GM21390 (cell line): ENCODE measurements at regions not wholly inside any gene's neighbourhood (a gene's known extent, or its start where the extent isn't known, plus 50 kb on each side); places are given as distances from the start of the nearest gene placed in this dataset.

ENCODE experiments used
- ATAC-seq: cut with Tn5 transposase; IDR thresholded peaks from one replicate; pipeline ENCODE4 v1.9.1; 2021; ENCODE audit not compliant: unreplicated experiment

DNA sequence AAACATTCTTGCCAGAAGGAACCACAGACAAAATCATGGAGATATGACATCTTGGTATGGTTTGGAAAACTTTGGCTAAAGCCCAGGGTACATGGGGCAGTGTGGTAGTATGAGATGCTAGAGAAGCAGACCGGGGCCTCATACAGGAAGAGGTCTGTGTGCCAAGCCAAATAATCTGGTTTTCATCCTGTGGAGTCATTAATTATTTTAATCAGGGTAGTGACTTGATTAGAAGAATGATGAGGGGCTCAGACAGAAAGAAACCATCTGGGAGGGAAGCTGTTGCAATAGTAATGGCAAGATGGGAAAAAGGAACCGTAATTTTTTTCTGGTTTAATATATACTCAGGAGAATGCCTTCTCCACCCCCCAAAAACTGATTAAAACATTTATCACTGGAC lies 318.0 kb downstream of the BRINP2 start:
- ATAC-seq = no peak

- ATAC-seq = no peak
These were observed 316.7 kb downstream of the BRINP2 start for GRCh38 chr1:177487481-177487880.

GRCh38 chr1:177480741-177481305 lies 310.1 kb downstream of the BRINP2 start:
- no peak for ATAC-seq

- ATAC-seq = no peak
These were observed 308.8 kb downstream of the BRINP2 start for GRCh38 chr1:177479600-177479999.

DNA sequence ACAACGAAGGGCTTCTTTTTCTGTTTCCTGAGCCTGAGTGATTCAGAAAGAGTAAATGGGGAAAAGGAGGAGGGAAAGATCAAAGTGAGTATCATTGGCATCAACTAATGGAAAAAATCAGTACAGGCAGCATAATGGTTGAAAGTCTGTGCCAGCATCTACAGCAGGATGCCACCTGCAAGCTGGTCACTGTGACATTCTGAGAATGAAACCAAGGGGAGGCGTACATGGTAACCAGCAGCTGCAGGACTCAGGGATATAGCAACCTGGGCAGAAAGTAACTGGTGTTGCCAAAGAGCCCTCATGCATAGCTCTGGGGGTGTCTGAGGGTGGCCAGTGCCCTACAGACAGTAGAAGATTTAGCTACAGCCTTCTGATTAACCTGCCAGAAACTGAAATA lies 305.9 kb downstream of the BRINP2 start:
- no peak for ATAC-seq

GRCh38 chr1:177472567-177472966 lies 301.8 kb downstream of the BRINP2 start:
- ATAC-seq = no peak

- ATAC-seq = no peak
These were observed 300.5 kb downstream of the BRINP2 start for GRCh38 chr1:177471244-177471643.

DNA sequence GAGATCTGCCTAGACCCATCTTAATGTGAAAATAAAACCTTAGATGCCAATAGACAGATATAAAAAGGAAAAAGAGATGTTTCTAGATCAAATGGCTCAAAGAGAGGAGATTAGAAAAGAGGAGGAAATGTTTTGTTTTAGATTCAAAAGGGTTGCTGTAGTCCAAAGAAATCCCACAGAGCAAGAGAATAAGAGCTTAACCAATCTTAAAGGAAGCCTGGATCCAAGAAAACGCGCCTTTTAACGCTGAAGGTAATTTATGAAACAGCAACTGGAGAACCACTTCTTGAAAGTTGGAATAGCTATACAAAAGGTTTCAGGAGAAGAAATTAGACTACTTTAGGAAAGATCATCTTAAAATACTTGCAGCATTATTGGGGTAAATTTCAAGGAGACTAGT lies 298.8 kb downstream of the BRINP2 start:
- ATAC-seq = no peak

GRCh38 chr1:177466286-177466685 lies 295.5 kb downstream of the BRINP2 start:
- no peak for ATAC-seq

- ATAC-seq = no peak
These were observed 293.9 kb downstream of the BRINP2 start for GRCh38 chr1:177464686-177465085.

- ATAC-seq = no peak
These were observed 280.4 kb downstream of the BRINP2 start for GRCh38 chr1:177451191-177451590.

DNA sequence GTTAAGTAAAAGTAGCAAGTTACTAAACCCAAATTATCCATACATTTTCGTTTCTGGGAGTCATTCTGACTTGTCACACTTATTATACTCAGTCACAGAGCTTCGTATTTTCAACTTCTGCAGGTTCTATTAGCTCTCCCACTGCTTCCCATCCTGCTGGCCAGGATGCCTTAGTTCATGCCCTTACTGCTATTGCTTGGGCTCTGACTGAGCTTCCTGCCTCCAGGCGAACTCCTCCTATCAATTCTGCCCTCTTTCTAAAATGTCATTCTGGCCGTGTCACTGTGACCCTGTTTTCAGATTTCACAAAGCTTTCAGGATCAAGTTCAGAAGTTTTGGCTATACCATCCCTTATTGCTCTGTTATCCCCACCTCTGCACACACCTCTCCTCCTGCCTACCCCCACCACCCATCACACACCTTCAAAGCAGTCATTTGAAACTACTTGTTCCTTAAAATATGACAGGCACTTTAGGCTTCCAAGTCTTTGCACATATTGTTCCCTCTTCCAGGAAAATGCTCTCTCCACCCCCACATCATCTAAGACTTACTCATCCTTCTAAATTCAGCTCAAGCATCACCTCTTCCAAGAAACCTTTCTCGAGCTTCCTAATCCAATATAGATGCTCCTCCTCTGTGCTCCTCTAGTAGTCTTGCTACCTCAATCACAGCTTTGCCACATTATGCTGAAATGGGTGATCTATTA lies 278.0 kb downstream of the BRINP2 start:
- no peak for ATAC-seq

- ATAC-seq = no peak
These were observed 277.4 kb downstream of the BRINP2 start for GRCh38 chr1:177448036-177448615.

GRCh38 chr1:177444997-177445746 lies 274.4 kb downstream of the BRINP2 start:
- ATAC-seq = no peak

GRCh38 chr1:177443003-177443402 lies 272.2 kb downstream of the BRINP2 start:
- ATAC-seq = no peak

- ATAC-seq = no peak
These were observed 271.8 kb downstream of the BRINP2 start for GRCh38 chr1:177442584-177442983.

- no peak for ATAC-seq
These were observed 270.5 kb downstream of the BRINP2 start for GRCh38 chr1:177441281-177441680.

- ATAC-seq = no peak
These were observed 270.1 kb downstream of the BRINP2 start for GRCh38 chr1:177440821-177441220.

DNA sequence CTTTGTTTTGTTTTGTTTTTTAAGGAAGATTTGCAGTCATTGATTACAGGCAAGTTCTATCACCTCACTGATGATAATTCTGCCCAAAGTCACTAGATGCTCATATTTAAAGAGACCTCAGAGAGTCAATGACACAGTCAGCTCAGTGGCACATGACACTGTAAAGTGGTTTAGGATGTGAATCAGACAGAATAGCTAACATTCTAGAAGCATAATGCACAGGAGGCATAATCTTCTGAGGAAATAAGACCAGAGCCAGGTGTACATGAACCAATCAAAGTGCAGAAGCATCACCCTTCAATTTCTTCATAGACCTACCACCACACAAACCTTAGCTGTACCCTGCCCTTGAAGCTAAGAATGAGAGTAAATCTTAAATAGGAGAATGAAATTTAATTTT lies 268.5 kb downstream of the BRINP2 start:
- no peak for ATAC-seq

DNA sequence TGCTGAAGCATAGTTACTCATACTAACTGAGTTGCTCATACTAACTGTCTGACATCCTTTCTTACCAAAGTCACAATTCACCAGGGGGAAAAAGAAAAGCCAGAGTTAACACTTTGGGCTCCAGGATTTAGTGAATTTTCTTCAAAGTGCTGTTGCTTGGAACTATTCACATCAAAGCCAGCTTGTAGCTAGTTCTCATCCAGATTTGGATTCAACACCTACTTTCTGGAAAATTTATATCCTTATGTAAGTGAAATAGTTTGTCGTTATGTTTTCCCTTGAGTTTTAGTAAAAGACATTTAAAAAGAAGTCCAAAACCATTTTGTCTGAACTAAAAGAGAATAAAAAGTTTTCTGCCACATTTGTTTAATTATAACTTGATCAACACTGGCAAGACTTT lies 264.6 kb downstream of the BRINP2 start:
- ATAC-seq = no peak

DNA sequence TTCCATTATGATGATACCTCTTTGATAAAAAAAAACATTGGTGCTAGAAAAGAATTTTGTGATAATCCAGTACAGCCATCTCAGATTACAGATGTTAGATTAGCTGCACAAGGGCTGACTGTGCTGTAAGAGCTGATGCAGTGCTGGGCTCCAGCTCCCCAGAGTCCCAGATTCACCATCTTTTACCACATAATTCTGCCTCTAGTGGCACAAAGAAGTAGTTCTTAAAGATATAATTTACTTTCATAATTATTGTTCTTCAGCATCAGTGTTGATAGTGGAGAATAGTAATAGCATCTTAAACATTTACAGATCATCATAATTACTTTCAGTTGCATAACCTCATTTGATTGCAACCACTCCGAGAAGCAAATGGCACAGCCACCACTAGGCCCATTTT lies 262.1 kb downstream of the BRINP2 start:
- ATAC-seq = no peak

- no peak for ATAC-seq
These were observed 260.4 kb downstream of the BRINP2 start for GRCh38 chr1:177431123-177431522.
